ENCODE measurements at regions not wholly inside any gene's neighbourhood (a gene's known extent, or its start where the extent isn't known, plus 50 kb on each side); places are given as distances from the start of the nearest gene placed in this dataset.

GRCh38 chr6:53974941-53975340, 136.3 kb upstream of the MLIP start:
- TF ChIP-seq CTCF (IDR thresholded peaks at IDR 0.05; ENCODE audit: insufficient read depth, low read length, poor library complexity, severe bottlenecking), result no peak
- TF ChIP-seq EZH2phosphoT487 (conservative IDR thresholded peaks at IDR 0.05; ENCODE audit: low read length), result no peak
- H3K36me3 ChIP-seq (ENCODE audit: low read length), result no peaks in the 10 kb centered on the region
- no peaks in the 10 kb centered on the region for H3F3A ChIP-seq (ENCODE audit: insufficient read depth)
- no peaks in the 10 kb centered on the region for H4K20me1 ChIP-seq (ENCODE audit: low read depth, low read length)
- H3K4me2 ChIP-seq (ENCODE audit: low read depth, low read length, poor library complexity, severe bottlenecking), result no peak overlapping the region
- H2AFZ ChIP-seq (ENCODE audit: low read depth, low read length, severe bottlenecking), result no peak overlapping the region
- H3K9ac ChIP-seq (ENCODE audit: low read length), result no peak overlapping the region
- H3K27ac ChIP-seq (ENCODE audit: low read depth, low read length), result no peak overlapping the region
- H3K4me3 ChIP-seq (ENCODE audit: insufficient read depth, low read length, poor library complexity, severe bottlenecking), result no peak overlapping the region
- no peaks in the 10 kb centered on the region for H3K9me2 ChIP-seq (replicated peaks; ENCODE audit: insufficient read depth, low read length)
- H3K27me3 ChIP-seq (ENCODE audit: low read length), result no peaks in the 10 kb centered on the region
- H3K9me3 ChIP-seq (ENCODE audit: insufficient read depth, low read length), result no peaks in the 10 kb centered on the region
- no peaks in the 10 kb centered on the region for H3K79me2 ChIP-seq (ENCODE audit: insufficient read depth, low read length)

- Histone ChIP-seq H3F3A (ENCODE audit: insufficient read depth) (no peaks in the 10 kb centered on the region), H3K9me3 (ENCODE audit: insufficient read depth, low read length) (no peaks in the 10 kb centered on the region), H2AFZ (ENCODE audit: low read depth, low read length, severe bottlenecking) (no peak overlapping the region), H3K27ac (ENCODE audit: low read depth, low read length) (no peak overlapping the region), H3K4me2 (ENCODE audit: low read depth, low read length, poor library complexity, severe bottlenecking) (no peak overlapping the region), H4K20me1 (ENCODE audit: low read depth, low read length) (no peaks in the 10 kb centered on the region), H3K9ac (ENCODE audit: low read length) (no peak overlapping the region), H3K79me2 (ENCODE audit: insufficient read depth, low read length) (no peaks in the 10 kb centered on the region), H3K36me3 (ENCODE audit: low read length) (no peaks in the 10 kb centered on the region), H3K9me2 (replicated peaks; ENCODE audit: insufficient read depth, low read length) (no peaks in the 10 kb centered on the region), H3K27me3 (ENCODE audit: low read length) (no peaks in the 10 kb centered on the region), H3K4me3 (ENCODE audit: insufficient read depth, low read length, poor library complexity, severe bottlenecking) (no peak overlapping the region)
- TF ChIP-seq EZH2phosphoT487 (conservative IDR thresholded peaks at IDR 0.05; ENCODE audit: low read length), result no peak
- no peak for TF ChIP-seq CTCF (IDR thresholded peaks at IDR 0.05; ENCODE audit: insufficient read depth, low read length, poor library complexity, severe bottlenecking)
These were observed 135.2 kb upstream of the MLIP start for GRCh38 chr6:53975941-53976615.

GRCh38 chr6:53977551-53977950, 133.7 kb upstream of the MLIP start:
- Histone ChIP-seq H3K4me3 (ENCODE audit: insufficient read depth, low read length, poor library complexity, severe bottlenecking) (no peak overlapping the region), H3K36me3 (ENCODE audit: low read length) (no peaks in the 10 kb centered on the region), H3F3A (ENCODE audit: insufficient read depth) (no peaks in the 10 kb centered on the region), H3K9me2 (replicated peaks; ENCODE audit: insufficient read depth, low read length) (no peaks in the 10 kb centered on the region), H3K27me3 (ENCODE audit: low read length) (no peaks in the 10 kb centered on the region), H3K79me2 (ENCODE audit: insufficient read depth, low read length) (no peaks in the 10 kb centered on the region), H3K9ac (ENCODE audit: low read length) (no peak overlapping the region), H3K4me2 (ENCODE audit: low read depth, low read length, poor library complexity, severe bottlenecking) (no peak overlapping the region), H2AFZ (ENCODE audit: low read depth, low read length, severe bottlenecking) (no peak overlapping the region), H4K20me1 (ENCODE audit: low read depth, low read length) (no peaks in the 10 kb centered on the region), H3K9me3 (ENCODE audit: insufficient read depth, low read length) (no peaks in the 10 kb centered on the region), H3K27ac (ENCODE audit: low read depth, low read length) (no peak overlapping the region)
- TF ChIP-seq CTCF (IDR thresholded peaks at IDR 0.05; ENCODE audit: insufficient read depth, low read length, poor library complexity, severe bottlenecking) (no peak), EZH2phosphoT487 (conservative IDR thresholded peaks at IDR 0.05; ENCODE audit: low read length) (no peak)
